Cerebellar cortex (tissue), 1 donor: ENCODE measurements at regions not wholly inside any gene's neighbourhood (a gene's known extent, or its start where the extent isn't known, plus 50 kb on each side); places are given as distances from the start of the nearest gene placed in this dataset.

Experiments
- DNase-seq: peaks from one replicate; pipeline ENCODE4 v3.0.0-alpha.2; 2015; ENCODE audit warnings: low spot score

DNA sequence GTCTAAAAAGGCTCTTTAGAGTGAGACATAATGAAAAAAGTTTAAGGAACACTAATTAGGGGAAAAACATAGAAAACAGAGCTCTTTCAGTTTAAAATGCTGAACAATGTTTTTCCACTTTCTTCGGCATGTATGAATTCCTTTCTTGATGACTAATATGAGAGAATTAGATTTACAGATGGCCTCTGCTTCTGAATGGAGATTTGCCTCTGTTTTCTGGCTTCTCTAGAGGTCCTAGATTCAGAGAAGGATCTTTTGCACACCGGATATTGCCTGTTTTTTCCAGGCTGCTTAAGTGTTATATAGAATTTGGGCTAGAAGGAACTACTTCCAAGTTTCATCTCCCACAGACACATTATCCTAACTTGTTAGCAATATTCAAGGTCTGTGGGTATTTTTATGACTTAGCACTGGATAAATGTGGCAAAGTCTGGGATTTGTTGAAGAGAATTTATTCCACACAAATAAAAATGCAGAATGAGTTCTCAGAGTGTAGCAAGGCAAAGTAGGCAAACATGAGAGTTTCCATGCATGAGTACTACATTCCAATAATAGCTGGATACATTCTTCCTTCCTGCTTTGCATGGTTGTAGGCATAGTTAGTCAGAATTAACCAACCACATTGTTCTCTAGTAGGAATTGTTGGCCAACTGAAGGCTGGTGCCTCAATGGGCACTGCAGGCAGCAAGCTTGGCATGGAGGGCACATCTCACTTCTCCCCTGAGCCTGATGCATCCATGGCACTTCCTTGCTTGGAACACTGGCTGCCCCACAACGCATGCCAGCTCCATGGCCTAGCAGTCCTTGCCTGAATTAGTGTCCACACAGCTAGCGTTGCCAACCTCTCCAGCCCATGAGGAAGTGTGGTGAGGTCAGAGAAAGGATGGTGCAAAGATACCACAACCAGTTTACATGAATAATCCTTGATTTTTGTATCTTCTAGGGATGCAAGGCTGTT is 224.2 kb downstream of the CLIC5 start:
- no peak for DNase-seq

DNA sequence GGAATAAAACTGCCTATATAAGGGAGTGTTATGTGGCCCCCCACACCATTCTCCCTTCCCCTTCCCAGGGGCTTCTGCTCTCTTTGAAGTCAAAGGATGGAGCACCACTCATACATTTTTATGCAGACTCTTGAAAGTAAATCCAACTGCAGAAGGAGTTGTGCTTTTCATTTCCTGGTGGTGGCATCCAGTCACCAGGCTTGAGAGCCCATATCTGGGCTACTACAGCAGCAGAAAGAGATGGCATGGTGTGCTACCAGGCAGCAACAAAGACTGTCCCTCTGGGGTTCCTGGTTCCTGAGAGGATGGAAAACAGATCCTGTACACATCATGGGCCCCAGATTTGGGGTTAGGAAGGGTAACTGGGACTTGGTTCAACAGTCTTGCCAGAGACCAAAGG is 226.4 kb downstream of the CLIC5 start:
- DNase-seq, result no peak

DNA sequence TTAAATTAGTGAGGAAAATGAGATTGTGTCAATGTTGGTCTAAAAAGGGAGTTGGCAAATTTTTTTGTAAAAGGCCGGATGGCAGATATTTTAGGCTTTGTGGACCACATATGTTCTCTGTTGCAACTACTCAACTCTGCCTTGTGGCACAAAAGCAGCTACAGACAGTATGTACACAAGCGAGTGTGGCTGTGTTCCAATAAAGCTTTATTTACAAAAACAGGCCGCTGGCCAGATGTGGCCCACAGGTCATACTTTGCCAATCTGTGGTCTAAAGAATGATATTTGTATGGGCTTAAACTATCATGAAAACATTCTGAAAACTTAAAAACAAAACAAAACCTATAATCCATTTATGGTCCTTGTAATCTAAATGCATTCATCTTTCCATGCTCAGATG is 228.3 kb downstream of the CLIC5 start:
- DNase-seq, result no peak

DNA sequence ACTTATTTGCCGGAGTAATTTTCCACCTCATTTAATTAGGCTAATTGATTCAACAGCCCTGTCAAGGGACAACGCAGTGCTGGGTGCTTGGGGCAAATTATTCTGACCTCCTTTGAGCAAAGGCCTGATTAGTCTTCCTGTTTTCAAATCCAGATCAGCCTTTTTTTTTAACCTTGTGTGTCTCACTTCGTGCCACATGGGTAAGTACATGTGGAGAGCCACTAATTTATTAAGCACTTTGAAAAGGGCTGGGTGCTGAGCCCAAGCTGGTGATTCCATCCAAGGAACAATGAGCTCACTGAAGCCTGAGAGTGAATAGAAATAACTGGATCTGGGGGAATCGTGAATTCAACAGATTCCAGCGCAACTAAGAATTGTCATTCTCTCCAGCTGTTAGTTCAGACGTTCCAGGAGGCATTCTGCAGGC is 229.3 kb downstream of the CLIC5 start:
- peak; percentile 6 for DNase-seq

DNA sequence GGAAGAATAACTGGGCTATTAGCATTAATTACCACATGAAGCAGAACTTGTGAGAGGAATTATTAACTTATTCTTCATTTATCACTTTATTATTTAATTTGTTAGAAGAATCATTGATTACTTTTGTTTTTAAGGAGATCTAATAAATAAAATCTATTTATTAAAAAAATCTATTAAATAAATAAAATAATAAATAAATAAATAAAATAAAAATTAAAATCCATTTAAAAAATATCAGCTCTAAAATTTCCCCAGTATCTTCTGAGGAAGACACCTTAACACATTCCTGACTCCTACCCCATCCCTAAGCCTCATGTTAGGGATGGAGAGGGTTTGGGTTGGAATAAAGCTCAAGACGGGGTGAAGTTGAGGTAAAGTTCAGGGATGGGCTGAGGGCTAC is 231.4 kb downstream of the CLIC5 start:
- DNase-seq, result no peak

DNA sequence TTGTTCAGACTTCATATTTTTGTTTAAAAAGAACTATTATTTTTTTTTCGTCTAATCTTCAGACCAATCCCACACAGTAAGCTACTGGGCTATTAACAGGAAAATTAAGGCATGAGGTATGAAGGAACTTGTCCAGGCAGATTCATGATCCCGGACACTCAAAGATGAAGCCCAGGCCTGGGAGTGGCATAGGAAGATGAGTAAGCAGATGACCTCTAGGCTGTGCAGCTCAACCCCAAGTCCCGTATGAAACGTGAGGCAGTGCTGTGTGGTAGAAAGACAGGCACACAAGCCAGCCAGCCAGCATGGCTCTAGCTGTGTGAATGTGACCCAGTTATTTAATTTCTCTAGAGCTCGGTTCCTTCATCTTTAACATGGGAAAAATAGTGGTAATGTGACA is 231.9 kb downstream of the CLIC5 start:
- no peak for DNase-seq

DNA sequence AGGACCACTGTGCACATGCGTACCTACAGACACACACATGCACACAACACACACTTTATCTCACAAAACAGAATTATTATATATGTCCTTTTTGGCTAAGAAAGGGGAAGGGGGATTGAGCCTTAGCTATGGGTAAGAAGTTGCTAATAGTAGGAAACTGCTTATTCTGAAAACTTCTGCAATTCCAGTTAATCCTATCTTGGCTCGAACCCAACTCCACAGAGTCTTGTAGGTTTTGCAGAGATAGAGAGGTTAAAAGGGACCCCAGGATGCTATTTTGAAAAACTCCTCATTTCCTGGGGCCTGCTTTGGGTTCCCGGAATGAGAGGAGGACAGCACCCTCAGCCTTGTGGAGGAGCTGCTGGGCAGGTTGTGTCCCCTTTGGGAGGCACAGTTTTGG is 233.8 kb downstream of the CLIC5 start:
- no peak for DNase-seq

DNA sequence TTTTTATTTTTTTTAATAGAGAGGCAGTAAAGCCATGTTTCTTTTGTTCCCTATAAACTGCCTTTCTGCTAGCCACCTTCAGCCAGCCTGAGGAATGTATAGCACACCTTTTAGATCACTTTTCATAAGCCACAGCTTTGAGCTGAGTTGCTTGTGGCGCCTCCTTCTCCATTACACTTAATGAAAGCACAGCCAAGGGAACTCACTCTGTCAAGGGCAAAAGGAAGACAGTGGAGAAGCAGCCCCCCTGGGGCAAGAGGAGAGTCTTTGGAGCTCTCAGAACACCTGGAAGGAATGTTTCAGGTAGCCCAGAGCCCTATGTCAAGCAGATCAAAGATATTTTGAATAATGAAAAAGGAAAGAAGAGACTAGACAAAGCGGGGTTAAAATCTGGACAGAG is 235.1 kb downstream of the CLIC5 start:
- no peak for DNase-seq

DNA sequence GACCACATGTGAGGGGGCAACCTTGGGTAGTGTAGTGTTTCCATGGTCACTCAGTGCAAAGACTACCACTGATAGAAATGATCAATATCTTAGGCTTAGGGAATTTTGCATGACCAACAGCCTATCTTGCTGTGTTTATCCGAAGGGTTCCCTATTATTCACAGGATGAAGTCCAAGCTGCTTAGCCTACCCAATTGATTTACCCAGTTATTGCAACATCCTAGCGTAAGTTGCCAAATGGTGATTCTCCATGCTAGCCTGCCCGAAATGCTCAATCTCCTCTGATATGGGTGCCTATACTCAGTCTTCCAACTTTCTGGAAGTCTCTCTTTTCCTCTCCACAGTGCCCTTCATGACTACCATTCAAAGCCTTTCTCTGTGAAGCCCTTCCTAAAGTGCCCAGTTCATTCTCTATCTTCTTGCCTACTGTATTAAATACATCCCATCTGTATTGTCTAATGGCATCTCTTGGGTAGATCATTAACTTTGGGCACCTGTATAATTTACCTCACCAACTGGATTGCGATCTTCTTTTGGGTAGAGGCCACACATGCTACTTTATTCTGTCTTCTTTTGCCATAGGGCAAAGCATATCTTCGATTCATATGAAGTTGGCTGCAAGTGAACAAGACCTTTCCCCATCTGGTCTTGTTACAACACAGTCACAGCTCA is 240.5 kb downstream of the CLIC5 start:
- DNase-seq, result no peak

DNA sequence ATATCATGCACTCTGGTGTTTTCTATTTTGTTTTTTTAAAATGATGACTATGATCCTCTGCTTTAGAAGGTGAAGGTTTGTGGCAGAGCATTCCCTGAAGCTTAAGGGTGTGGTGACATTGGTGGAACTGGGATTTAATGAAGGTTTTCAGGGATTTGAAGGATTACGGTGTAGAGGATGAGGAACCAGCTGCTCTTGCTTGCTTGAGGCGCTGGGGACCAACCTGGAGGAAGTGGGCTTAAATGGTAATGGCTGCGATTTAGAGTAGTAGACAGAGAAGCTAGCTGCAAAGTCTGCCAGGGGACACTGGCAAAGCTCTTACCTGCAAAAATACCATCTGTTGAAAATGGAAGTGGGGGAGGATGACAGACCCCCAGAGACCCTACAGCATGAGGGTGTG is 241.8 kb downstream of the CLIC5 start:
- DNase-seq, result no peak

DNA sequence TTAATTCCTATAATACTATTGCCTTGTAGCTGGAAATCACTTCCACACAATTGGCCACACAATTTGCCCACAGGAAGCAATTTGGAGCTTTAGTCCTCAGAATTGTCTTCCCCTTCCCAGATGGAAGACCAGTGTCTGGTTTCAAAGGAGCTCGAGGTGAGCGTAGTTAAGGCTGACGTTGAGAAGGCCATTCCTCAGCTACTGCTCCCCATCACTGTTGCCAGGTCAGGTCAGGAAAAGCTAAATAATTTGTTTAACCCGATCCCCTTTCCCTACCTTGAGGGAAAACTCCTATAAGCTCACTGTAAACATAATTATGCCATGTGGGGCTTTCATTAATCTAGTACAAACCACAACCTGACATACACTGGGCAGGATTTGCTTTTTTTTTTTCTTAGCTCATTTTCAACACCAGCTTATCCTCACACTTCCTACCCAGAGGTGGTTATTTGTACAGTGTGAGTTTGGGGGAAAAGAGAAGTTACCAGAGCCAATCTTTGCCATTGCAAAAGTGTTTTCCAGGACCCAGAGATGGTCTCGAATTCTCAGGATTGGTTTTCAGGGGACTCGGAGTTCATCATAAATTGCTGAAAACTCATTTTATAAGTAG is 242.7 kb downstream of the CLIC5 start:
- DNase-seq, result no peak

DNA sequence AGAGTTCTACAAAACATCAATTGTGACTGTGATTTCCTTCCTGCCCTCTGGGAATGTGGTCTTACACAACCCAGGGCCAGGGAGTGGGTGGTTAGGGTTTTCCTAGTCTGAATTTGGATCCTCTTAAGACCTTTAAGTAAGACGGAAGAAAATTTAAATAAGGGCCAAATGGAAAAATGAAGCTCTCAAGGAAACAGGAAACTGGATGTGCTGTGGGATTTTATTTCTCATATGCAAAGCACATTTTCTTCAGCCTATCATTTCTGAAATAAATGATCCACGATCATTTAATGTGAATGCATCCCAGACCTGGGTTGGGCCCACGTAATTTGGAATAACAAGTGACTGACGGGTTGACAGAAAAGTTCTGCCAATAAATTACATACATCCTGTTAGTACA is 243.6 kb downstream of the CLIC5 start:
- DNase-seq, result no peak

DNA sequence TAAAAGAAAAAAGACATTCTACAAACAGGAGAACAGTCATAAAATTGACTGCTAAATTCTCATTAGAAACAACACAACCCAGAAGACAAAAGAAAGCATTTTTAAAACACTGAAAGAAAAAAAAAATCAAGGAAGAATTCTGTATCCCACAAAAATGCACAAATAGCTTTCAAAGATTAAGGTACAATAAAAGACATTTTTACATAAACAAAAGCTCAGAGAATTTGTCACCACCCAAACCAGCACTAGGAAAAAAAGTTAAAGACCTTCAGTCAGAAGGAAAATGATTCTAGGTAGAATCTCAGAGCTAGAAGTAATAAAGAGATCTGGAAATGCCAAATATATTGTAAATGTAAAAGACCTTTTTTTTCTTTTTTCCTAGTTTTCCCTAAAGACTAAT is 252.4 kb downstream of the CLIC5 start:
- DNase-seq, result no peak

DNA sequence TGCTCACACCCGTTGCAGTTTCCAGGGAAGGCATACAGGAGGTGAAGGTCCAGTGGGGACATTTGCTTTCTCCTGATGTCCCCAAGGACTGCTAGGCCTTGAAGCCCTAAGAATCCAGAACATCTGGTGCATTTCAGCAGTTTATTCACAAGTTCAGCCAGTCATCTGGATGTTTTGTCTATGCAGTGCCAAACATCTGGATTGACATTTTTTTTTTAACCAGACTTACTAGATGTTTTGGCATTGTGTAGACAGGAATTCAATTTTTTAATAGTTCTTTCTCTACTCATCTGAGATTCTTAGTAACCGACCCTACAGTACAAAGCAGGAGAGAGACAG is 256.2 kb downstream of the CLIC5 start:
- DNase-seq, result no peak

DNA sequence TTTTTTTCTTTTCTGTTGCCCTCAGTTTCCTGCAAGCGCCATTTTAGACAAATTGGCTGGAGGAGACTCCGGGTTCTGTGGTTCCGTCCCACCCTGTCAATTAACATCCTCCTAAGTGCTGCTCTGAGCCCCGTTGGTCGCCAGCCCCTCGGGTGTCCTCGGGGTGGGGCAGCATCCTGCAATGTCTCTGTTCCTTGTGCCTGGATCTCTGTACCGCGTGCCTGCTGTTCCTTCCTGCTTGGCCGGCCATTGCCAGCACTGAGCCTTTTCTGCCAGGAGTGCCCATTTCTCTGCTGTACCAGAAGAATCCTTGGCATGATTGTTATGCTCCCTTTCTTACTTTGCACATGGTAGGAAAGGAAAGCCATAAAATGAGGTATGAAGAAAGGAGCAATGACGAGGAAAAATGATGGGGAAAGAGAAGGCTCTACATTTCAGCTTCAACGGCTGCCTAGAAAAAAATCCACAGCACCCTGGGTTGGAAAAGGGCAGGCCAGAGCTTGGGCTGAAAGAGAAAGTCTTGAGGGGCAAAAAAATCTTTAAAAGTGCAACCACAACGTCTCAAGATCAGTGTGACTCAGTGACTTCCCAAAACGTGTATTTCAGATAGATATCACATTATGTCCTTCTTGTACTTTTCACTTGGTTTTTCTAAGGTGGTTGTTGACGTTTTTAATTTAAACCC is 256.7 kb downstream of the CLIC5 start:
- no peak for DNase-seq

DNA sequence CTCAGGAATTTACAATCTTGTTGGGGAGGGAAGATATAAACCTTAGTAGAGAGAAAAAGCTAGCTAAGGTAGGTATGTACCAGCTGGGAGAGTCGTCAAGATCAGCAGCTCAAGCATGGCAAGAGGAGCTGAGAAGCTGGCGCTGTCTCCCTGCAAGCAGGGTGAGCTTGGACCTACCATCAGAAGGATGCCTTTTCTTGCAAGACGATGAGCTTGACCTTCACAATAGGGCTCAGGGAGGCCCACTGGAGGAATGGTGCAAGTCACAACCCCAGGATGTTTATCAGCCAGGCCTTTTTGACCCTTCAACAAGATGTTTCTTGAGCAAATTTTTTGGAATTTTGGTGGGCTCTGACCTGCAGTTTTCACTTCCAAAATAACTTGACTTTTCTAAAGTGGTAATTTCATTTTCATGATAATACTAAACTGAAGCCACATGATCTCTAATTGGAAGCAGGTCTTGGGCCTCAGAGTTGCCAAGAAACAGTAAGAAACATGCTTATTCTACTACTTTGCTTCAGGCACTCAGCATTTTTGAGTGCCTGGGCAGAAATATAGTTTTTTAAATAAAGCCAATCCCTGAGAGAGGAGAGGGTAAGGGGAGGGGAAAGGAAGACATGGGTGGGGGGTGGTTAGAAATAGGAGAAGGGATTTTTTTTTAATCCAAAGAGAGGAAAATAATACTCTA is 258.1 kb downstream of the CLIC5 start:
- DNase-seq, result no peak

DNA sequence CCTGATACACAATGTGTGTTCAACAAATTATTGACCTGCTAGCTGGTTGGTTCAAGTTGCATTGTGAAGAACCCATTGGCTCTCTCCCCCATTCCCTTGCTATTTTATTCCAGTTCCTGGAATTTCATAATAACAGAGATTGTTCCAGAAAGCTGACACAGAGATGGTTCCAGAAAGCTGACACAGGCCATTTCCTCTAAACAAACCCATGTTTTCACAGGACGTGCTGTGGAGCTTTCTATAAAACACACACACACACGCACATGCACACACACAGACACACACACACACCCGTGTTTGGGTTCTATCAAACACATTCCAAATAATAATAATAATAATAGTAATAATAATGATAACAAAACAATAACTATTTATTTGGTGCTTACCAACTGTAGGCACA is 259.1 kb downstream of the CLIC5 start:
- no peak for DNase-seq

DNA sequence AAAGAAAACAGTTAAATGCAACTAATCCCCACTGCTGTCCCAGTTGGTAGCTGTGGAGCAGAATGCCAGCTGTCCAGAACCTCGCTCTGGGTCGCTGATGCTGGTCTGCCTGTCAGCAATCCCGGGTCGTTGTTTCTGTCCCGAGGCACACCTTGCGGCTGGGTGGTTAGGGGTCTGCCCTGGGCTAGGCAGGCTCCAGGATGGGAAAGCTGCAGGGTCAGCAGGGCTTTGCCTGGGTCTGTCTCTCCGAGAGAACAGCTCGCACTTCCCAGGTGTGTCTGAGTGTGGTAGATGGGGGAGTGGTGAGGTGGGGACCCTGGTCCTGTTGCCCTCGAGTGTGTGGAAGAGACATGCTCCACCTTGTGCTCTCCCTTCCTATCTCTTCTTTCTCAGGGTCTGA is 261.2 kb downstream of the CLIC5 start:
- no peak for DNase-seq

DNA sequence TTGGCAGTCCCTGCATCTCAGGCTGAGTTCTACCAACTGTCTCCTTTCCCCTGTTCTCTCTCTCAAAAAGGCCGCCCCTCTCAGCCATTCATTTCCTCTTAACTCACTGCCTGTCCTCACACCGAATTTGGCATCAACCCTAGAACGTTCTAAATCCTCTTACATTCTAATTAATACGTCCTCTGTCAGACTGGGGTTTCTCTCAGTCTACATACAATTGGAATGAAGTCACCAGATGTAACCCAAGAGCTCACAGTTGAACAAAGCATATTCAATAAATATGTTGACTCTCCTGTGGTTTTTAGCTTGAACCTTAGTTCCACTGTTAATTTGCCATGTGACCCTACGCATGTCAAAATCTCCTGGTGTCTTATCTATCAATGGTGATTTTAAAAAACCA is 269.6 kb downstream of the CLIC5 start:
- DNase-seq, result no peak

DNA sequence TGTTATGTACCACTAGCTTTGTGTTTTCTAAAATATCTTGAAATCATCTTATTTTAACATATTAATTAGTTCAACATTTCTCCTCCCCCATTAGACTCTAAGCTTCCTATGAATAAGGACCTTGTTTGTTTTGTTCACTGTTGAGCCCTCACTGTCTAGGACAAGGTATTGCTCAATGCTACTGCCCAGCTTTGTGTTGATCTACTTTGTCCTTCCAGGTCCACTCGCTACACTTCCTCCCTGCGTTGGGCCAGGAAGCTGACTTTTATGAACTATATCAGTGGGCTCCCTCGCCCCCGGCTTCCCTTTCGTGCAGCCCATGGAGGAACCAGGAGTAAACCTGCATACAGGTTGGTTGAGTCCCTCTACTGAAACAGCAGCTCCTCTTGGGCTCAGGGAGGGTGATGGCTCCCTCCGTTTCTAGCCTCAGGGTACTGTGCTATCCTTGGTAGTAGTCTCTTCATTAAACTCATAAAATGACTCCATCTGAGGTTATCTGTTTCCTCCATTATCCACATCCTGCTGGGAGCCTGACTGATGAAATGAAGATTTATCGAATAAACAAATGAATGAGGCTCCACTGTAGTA is 272.5 kb downstream of the CLIC5 start:
- DNase-seq, result no peak

DNA sequence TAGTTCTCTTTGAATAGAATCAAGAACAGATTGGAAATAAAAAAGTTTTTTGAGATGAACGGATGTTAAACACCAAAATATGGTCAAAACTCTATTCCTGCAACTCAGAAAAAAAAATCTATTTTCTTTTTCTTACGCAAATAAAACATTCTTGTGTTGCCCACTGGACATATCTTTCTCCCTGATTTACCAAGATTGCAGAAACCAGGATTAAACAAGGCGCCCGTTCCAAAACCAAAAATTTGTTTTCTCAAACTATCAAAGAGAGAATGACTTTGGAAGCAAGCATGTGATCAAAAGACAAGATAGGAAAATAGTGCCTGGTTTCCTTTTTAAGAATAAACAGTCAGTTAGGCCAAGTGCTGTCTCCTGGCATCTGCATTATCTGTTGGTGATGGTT is 273.1 kb downstream of the CLIC5 start:
- no peak for DNase-seq
